H1 (cell line): ENCODE measurements at regions not wholly inside any gene's neighbourhood (a gene's known extent, or its start where the extent isn't known, plus 50 kb on each side); places are given as distances from the start of the nearest gene placed in this dataset.

Experiments
- BCL11A ChIP-seq, 2 experiments: IDR thresholded peaks; one replicate each; pipeline ENCODE4 v1.6.1; 2011; ENCODE audit warnings: low read depth in 2 of 2, low read length in 2 of 2, mild to moderate bottlenecking in 2 of 2
- TF ChIP-seq, protein P1 (sequence below): fragments of 300-600 bp; sonication (generic); IDR thresholded peaks from 2 replicates; pipeline ENCODE4 v1.7.1; 2012; ENCODE audit warnings: low read length, moderate library complexity, mild to moderate bottlenecking, inconsistent platforms; ENCODE audit not compliant: insufficient replicate concordance

DNA sequence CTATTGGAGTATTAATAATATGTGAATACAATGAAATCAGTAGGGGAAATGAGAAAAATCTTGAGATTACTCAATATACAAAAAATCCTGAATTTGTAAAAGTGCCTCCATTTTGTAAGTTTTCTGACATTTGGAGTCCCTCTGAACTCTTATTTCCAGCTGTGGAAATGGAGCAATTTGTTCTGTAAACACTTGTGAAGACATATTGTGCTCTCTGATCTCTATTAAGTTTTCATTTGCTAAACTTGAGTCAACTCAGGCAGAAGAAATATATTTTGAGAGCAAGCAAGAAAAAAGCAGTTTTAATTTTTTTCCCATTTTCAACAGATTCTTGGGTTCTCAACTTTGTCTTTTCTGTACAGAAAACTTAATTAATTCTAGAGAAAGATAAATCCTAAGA, 51.4 kb upstream of the PCDH18 start (continued):
- TF ChIP-seq, protein P1, sequence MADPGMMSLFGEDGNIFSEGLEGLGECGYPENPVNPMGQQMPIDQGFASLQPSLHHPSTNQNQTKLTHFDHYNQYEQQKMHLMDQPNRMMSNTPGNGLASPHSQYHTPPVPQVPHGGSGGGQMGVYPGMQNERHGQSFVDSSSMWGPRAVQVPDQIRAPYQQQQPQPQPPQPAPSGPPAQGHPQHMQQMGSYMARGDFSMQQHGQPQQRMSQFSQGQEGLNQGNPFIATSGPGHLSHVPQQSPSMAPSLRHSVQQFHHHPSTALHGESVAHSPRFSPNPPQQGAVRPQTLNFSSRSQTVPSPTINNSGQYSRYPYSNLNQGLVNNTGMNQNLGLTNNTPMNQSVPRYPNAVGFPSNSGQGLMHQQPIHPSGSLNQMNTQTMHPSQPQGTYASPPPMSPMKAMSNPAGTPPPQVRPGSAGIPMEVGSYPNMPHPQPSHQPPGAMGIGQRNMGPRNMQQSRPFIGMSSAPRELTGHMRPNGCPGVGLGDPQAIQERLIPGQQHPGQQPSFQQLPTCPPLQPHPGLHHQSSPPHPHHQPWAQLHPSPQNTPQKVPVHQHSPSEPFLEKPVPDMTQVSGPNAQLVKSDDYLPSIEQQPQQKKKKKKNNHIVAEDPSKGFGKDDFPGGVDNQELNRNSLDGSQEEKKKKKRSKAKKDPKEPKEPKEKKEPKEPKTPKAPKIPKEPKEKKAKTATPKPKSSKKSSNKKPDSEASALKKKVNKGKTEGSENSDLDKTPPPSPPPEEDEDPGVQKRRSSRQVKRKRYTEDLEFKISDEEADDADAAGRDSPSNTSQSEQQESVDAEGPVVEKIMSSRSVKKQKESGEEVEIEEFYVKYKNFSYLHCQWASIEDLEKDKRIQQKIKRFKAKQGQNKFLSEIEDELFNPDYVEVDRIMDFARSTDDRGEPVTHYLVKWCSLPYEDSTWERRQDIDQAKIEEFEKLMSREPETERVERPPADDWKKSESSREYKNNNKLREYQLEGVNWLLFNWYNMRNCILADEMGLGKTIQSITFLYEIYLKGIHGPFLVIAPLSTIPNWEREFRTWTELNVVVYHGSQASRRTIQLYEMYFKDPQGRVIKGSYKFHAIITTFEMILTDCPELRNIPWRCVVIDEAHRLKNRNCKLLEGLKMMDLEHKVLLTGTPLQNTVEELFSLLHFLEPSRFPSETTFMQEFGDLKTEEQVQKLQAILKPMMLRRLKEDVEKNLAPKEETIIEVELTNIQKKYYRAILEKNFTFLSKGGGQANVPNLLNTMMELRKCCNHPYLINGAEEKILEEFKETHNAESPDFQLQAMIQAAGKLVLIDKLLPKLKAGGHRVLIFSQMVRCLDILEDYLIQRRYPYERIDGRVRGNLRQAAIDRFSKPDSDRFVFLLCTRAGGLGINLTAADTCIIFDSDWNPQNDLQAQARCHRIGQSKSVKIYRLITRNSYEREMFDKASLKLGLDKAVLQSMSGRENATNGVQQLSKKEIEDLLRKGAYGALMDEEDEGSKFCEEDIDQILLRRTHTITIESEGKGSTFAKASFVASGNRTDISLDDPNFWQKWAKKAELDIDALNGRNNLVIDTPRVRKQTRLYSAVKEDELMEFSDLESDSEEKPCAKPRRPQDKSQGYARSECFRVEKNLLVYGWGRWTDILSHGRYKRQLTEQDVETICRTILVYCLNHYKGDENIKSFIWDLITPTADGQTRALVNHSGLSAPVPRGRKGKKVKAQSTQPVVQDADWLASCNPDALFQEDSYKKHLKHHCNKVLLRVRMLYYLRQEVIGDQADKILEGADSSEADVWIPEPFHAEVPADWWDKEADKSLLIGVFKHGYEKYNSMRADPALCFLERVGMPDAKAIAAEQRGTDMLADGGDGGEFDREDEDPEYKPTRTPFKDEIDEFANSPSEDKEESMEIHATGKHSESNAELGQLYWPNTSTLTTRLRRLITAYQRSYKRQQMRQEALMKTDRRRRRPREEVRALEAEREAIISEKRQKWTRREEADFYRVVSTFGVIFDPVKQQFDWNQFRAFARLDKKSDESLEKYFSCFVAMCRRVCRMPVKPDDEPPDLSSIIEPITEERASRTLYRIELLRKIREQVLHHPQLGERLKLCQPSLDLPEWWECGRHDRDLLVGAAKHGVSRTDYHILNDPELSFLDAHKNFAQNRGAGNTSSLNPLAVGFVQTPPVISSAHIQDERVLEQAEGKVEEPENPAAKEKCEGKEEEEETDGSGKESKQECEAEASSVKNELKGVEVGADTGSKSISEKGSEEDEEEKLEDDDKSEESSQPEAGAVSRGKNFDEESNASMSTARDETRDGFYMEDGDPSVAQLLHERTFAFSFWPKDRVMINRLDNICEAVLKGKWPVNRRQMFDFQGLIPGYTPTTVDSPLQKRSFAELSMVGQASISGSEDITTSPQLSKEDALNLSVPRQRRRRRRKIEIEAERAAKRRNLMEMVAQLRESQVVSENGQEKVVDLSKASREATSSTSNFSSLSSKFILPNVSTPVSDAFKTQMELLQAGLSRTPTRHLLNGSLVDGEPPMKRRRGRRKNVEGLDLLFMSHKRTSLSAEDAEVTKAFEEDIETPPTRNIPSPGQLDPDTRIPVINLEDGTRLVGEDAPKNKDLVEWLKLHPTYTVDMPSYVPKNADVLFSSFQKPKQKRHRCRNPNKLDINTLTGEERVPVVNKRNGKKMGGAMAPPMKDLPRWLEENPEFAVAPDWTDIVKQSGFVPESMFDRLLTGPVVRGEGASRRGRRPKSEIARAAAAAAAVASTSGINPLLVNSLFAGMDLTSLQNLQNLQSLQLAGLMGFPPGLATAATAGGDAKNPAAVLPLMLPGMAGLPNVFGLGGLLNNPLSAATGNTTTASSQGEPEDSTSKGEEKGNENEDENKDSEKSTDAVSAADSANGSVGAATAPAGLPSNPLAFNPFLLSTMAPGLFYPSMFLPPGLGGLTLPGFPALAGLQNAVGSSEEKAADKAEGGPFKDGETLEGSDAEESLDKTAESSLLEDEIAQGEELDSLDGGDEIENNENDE: no peak
- TF ChIP-seq BCL11A (IDR thresholded peaks at IDR 0.05; ENCODE audit: low read depth in 2 of 2, low read length in 2 of 2): no peak
